ENCODE measurements at regions not wholly inside any gene's neighbourhood (a gene's known extent, or its start where the extent isn't known, plus 50 kb on each side); places are given as distances from the start of the nearest gene placed in this dataset.

GRCh38 chr13:74870865-74871264 is 611.1 kb downstream of the TBC1D4 start:
- no peak overlapping the region for H3K9ac ChIP-seq
- no peak for TF ChIP-seq CTCF (IDR thresholded peaks at IDR 0.05)
- no peak for TF ChIP-seq EZH2phosphoT487 (IDR thresholded peaks at IDR 0.05)
- TF ChIP-seq EZH2 (IDR thresholded peaks at IDR 0.05) = no peak
- H3K4me2 ChIP-seq = no peak overlapping the region
- H3K27ac ChIP-seq = no peak overlapping the region
- no peaks in the 10 kb centered on the region for H3K79me2 ChIP-seq (ENCODE audit: low read depth)
- H3K9me3 ChIP-seq (ENCODE audit: low read depth) = peaks cover 4% of the 10 kb centered on the region
- Mint-ChIP-seq H3K4me1 (no peaks in the 10 kb centered on the region), H3K4me3 (no peak overlapping the region), H3K9me3 (peaks cover 31% of the 10 kb centered on the region), H3K36me3 (peaks cover 5% of the 10 kb centered on the region), H3K27me3 (ENCODE audit: insufficient read depth, low read depth) (no peaks in the 10 kb centered on the region), H3K27ac (no peak overlapping the region)
- H4K20me1 ChIP-seq (ENCODE audit: low read depth) = no peaks in the 10 kb centered on the region
- no peaks in the 10 kb centered on the region for H3K36me3 ChIP-seq
- H3K4me3 ChIP-seq = no peak overlapping the region
- H3K4me1 ChIP-seq = no peaks in the 10 kb centered on the region
- H3F3A ChIP-seq (ENCODE audit: low read depth) = no peaks in the 10 kb centered on the region
- no peak overlapping the region for H2AFZ ChIP-seq (replicated peaks)
- no peaks in the 10 kb centered on the region for H3K27me3 ChIP-seq
- no peak for DNase-seq (ENCODE audit: low spot score)

GRCh38 chr13:74869846-74870245 is 612.1 kb downstream of the TBC1D4 start:
- H3K4me3 ChIP-seq = no peak overlapping the region
- H3K4me1 ChIP-seq = no peaks in the 10 kb centered on the region
- no peaks in the 10 kb centered on the region for H3F3A ChIP-seq (ENCODE audit: low read depth)
- Mint-ChIP-seq H3K4me3 (no peak overlapping the region), H3K4me1 (no peaks in the 10 kb centered on the region), H3K9me3 (peaks cover 27% of the 10 kb centered on the region), H3K36me3 (peaks cover 5% of the 10 kb centered on the region), H3K27me3 (ENCODE audit: insufficient read depth, low read depth) (no peaks in the 10 kb centered on the region), H3K27ac (no peak overlapping the region)
- peaks cover 4% of the 10 kb centered on the region for H3K9me3 ChIP-seq (ENCODE audit: low read depth)
- H3K27ac ChIP-seq = no peak overlapping the region
- no peaks in the 10 kb centered on the region for H3K27me3 ChIP-seq
- H2AFZ ChIP-seq (replicated peaks) = no peak overlapping the region
- no peak for DNase-seq (ENCODE audit: low spot score)
- H3K79me2 ChIP-seq (ENCODE audit: low read depth) = no peaks in the 10 kb centered on the region
- no peaks in the 10 kb centered on the region for H3K36me3 ChIP-seq
- H3K4me2 ChIP-seq = no peak overlapping the region
- TF ChIP-seq EZH2 (IDR thresholded peaks at IDR 0.05) (no peak), CTCF (IDR thresholded peaks at IDR 0.05) (no peak), EZH2phosphoT487 (IDR thresholded peaks at IDR 0.05) (no peak)
- no peaks in the 10 kb centered on the region for H4K20me1 ChIP-seq (ENCODE audit: low read depth)
- no peak overlapping the region for H3K9ac ChIP-seq

GRCh38 chr13:74868049-74868448 is 613.9 kb downstream of the TBC1D4 start:
- no peaks in the 10 kb centered on the region for H4K20me1 ChIP-seq (ENCODE audit: low read depth)
- H3K36me3 ChIP-seq = no peaks in the 10 kb centered on the region
- no peaks in the 10 kb centered on the region for H3F3A ChIP-seq (ENCODE audit: low read depth)
- no peaks in the 10 kb centered on the region for H3K27me3 ChIP-seq
- Mint-ChIP-seq H3K27ac (no peak overlapping the region), H3K4me1 (no peaks in the 10 kb centered on the region), H3K27me3 (ENCODE audit: insufficient read depth, low read depth) (no peaks in the 10 kb centered on the region), H3K9me3 (peaks cover 21% of the 10 kb centered on the region), H3K36me3 (peaks cover 5% of the 10 kb centered on the region), H3K4me3 (no peak overlapping the region)
- DNase-seq (ENCODE audit: low spot score) = no peak
- TF ChIP-seq CTCF (IDR thresholded peaks at IDR 0.05) (no peak), EZH2 (IDR thresholded peaks at IDR 0.05) (no peak), EZH2phosphoT487 (IDR thresholded peaks at IDR 0.05) (no peak)
- no peaks in the 10 kb centered on the region for H3K79me2 ChIP-seq (ENCODE audit: low read depth)
- H3K4me1 ChIP-seq = no peaks in the 10 kb centered on the region
- H3K27ac ChIP-seq = no peak overlapping the region
- no peak overlapping the region for H3K9ac ChIP-seq
- H3K4me3 ChIP-seq = no peak overlapping the region
- peaks cover 4% of the 10 kb centered on the region for H3K9me3 ChIP-seq (ENCODE audit: low read depth)
- H2AFZ ChIP-seq (replicated peaks) = no peak overlapping the region
- H3K4me2 ChIP-seq = no peak overlapping the region

Data from neural progenitor cell (in vitro differentiated cells).